HEK293 (cell line): ENCODE measurements at regions not wholly inside any gene's neighbourhood (a gene's known extent, or its start where the extent isn't known, plus 50 kb on each side); places are given as distances from the start of the nearest gene placed in this dataset.

Source experiments
- CTCF ChIA-PET: fragments of 350-600 bp; formaldehyde crosslinking; extraction: SDS; loops from one replicate; lab custom pipeline; 2021; ENCODE audit warnings: antibody characterized with exemption; lab: Yijun Ruan, JAX
- POLR2A ChIA-PET: fragments of 300-600 bp; formaldehyde crosslinking; extraction: SDS; loops from one replicate; lab custom pipeline; 2020; ENCODE audit warnings: antibody characterized with exemption, inconsistent platforms; lab: Yijun Ruan, JAX
- H3K27ac ChIP-seq: fragments of 200-500 bp; sonication (Bioruptor generic); 2 replicates; pipeline ENCODE4 v1.5.1; 2014; ENCODE audit warnings: low read depth, low read length, control low read depth, inconsistent platforms; ENCODE audit errors: extremely low read depth
- H3K36me3 ChIP-seq, 2 experiments: fragments of 200-500 bp in 1 of 2; sonication (Bioruptor generic) in 1 of 2; 1 replicate in 1 of 2; 2 replicates in 1 of 2; pipeline ENCODE4 v1.5.1; 2014 to 2017; ENCODE audit warnings: inconsistent platforms in 2 of 2, low read length in 2 of 2; ENCODE audit not compliant: control insufficient read depth in 2 of 2, insufficient read depth in 1 of 2
- H3K4me1 ChIP-seq: fragments of 200-500 bp; sonication (Bioruptor generic); 2 replicates; pipeline ENCODE4 v1.5.1; 2014; ENCODE audit warnings: mild to moderate bottlenecking, low read length, inconsistent platforms; ENCODE audit not compliant: control insufficient read depth, insufficient read depth
- H3K4me3 ChIP-seq: 2 replicates; pipeline ENCODE4 v1.5.1; 2011; ENCODE audit warnings: low read depth, mild to moderate bottlenecking, control low read depth, low read length, moderate library complexity
- H3K9me3 ChIP-seq: fragments of 200-500 bp; sonication (Bioruptor generic); 2 replicates; pipeline ENCODE4 v1.5.1; 2014; ENCODE audit warnings: low read depth, low read length, inconsistent platforms; ENCODE audit not compliant: control insufficient read depth, insufficient read depth
- AEBP2 ChIP-seq: fragments of 450-650 bp; formaldehyde crosslinking; IDR thresholded peaks from 2 replicates; pipeline ENCODE4 v1.5.1; 2016; ENCODE audit warnings: missing biosample characterization, missing genetic modification characterization, borderline replicate concordance
- FEZF1 ChIP-seq: fragments of 450-650 bp; formaldehyde crosslinking; IDR thresholded peaks from 2 replicates; pipeline ENCODE4 v1.5.1; 2016; ENCODE audit warnings: missing biosample characterization, missing genetic modification characterization
- GLI2 ChIP-seq: fragments of 450-650 bp; formaldehyde crosslinking; IDR thresholded peaks from 2 replicates; pipeline ENCODE4; 2017; ENCODE audit warnings: missing biosample characterization, missing genetic modification characterization, low read depth, borderline replicate concordance
- GLIS2 ChIP-seq: fragments of 450-650 bp; formaldehyde crosslinking; IDR thresholded peaks from 2 replicates; pipeline ENCODE4 v1.5.1; 2016; ENCODE audit warnings: missing biosample characterization, missing genetic modification characterization
- HOXA7 ChIP-seq: sonication (generic); formaldehyde crosslinking; IDR thresholded peaks from 2 replicates; pipeline ENCODE4 v1.8.1; 2022; ENCODE audit warnings: missing genetic modification reagents, borderline replicate concordance
- KLF10 ChIP-seq: fragments of 450-650 bp; IDR thresholded peaks from 2 replicates; pipeline ENCODE4 v1.5.1; 2018; ENCODE audit warnings: missing biosample characterization, mild to moderate bottlenecking, missing genetic modification characterization
- KLF7 ChIP-seq: fragments of 450-650 bp; formaldehyde crosslinking; IDR thresholded peaks from 2 replicates; pipeline ENCODE4 v1.5.1; 2016; ENCODE audit warnings: missing biosample characterization, missing genetic modification characterization, borderline replicate concordance
- KLF8 ChIP-seq: fragments of 450-650 bp; formaldehyde crosslinking; IDR thresholded peaks from 2 replicates; pipeline ENCODE4 v1.5.1; 2016; ENCODE audit warnings: missing biosample characterization, missing genetic modification characterization
- MZF1 ChIP-seq: fragments of 450-650 bp; formaldehyde crosslinking; IDR thresholded peaks from 2 replicates; pipeline ENCODE4 v1.5.1; 2017; ENCODE audit warnings: missing biosample characterization, missing genetic modification characterization, borderline replicate concordance
- OSR2 ChIP-seq: fragments of 450-650 bp; formaldehyde crosslinking; IDR thresholded peaks from 2 replicates; pipeline ENCODE4 v1.5.1; 2016; ENCODE audit warnings: missing biosample characterization, missing genetic modification characterization
- REPIN1 ChIP-seq: fragments of 450-650 bp; formaldehyde crosslinking; IDR thresholded peaks from 2 replicates; pipeline ENCODE4 v1.5.1; 2017; ENCODE audit warnings: missing biosample characterization, missing genetic modification characterization, low read depth
- SP3 ChIP-seq: fragments of 450-650 bp; formaldehyde crosslinking; IDR thresholded peaks from 2 replicates; pipeline ENCODE4 v1.5.1; 2016; ENCODE audit warnings: missing biosample characterization, missing genetic modification characterization
- SP7 ChIP-seq: fragments of 450-650 bp; formaldehyde crosslinking; IDR thresholded peaks from 2 replicates; pipeline ENCODE4 v1.5.1; 2016; ENCODE audit warnings: missing biosample characterization, missing genetic modification characterization
- YY1 ChIP-seq: fragments of 450-650 bp; formaldehyde crosslinking; IDR thresholded peaks from 2 replicates; pipeline ENCODE4 v1.5.1; 2018; ENCODE audit warnings: missing biosample characterization, missing genetic modification characterization
- ZEB2 ChIP-seq: fragments of 450-650 bp; formaldehyde crosslinking; IDR thresholded peaks from 2 replicates; pipeline ENCODE4 v1.5.1; 2016; ENCODE audit warnings: missing biosample characterization, missing genetic modification characterization
- ZNF121 ChIP-seq: fragments of 450-650 bp; formaldehyde crosslinking; IDR thresholded peaks from 2 replicates; pipeline ENCODE4 v1.5.1; 2016; ENCODE audit warnings: missing biosample characterization, missing genetic modification characterization
- ZNF155 ChIP-seq: fragments of 450-650 bp; formaldehyde crosslinking; IDR thresholded peaks from 2 replicates; pipeline ENCODE4 v1.5.1; 2016; ENCODE audit warnings: missing biosample characterization, missing genetic modification characterization
- ZNF16 ChIP-seq: fragments of 450-650 bp; formaldehyde crosslinking; IDR thresholded peaks from 2 replicates; pipeline ENCODE4 v1.5.1; 2016; ENCODE audit warnings: low read depth, missing biosample characterization, missing genetic modification characterization
- ZNF221 ChIP-seq: fragments of 450-650 bp; formaldehyde crosslinking; IDR thresholded peaks from 2 replicates; pipeline ENCODE4 v1.5.1; 2017; ENCODE audit warnings: missing biosample characterization, missing genetic modification characterization, borderline replicate concordance
- ZNF24 ChIP-seq: fragments of 450-650 bp; formaldehyde crosslinking; IDR thresholded peaks from 2 replicates; pipeline ENCODE4 v1.5.1; 2016; ENCODE audit warnings: missing biosample characterization, missing genetic modification characterization
- ZNF366 ChIP-seq: fragments of 450-650 bp; formaldehyde crosslinking; conservative IDR thresholded peaks from 2 replicates; pipeline ENCODE4 v1.5.1; 2016; ENCODE audit warnings: missing biosample characterization, missing genetic modification characterization
- ZNF37A ChIP-seq: fragments of 450-650 bp; IDR thresholded peaks from 2 replicates; pipeline ENCODE4 v1.5.1; 2018; ENCODE audit warnings: missing biosample characterization, missing genetic modification characterization
- ZNF426 ChIP-seq: fragments of 450-650 bp; formaldehyde crosslinking; IDR thresholded peaks from 2 replicates; pipeline ENCODE4 v1.5.1; 2017; ENCODE audit warnings: missing biosample characterization, missing genetic modification characterization, mild to moderate bottlenecking, inconsistent platforms, moderate library complexity
- ZNF501 ChIP-seq: fragments of 450-650 bp; formaldehyde crosslinking; IDR thresholded peaks from 2 replicates; pipeline ENCODE4 v1.5.1; 2016; ENCODE audit warnings: missing biosample characterization, missing genetic modification characterization
- ZNF510 ChIP-seq: fragments of 450-650 bp; formaldehyde crosslinking; IDR thresholded peaks from 2 replicates; pipeline ENCODE4 v1.5.1; 2018; ENCODE audit warnings: mild to moderate bottlenecking, missing genetic modification characterization, missing biosample characterization; ENCODE audit not compliant: insufficient replicate concordance
- ZNF585B ChIP-seq: fragments of 450-650 bp; formaldehyde crosslinking; IDR thresholded peaks from 2 replicates; pipeline ENCODE4 v1.5.1; 2016; ENCODE audit warnings: missing biosample characterization, missing genetic modification characterization
- ZNF626 ChIP-seq: fragments of 450-650 bp; sonication (Bioruptor Pico); formaldehyde crosslinking; IDR thresholded peaks from 2 replicates; pipeline ENCODE4 v1.5.1; 2018; ENCODE audit warnings: missing biosample characterization, missing genetic modification characterization, inconsistent platforms
- ZNF629 ChIP-seq: fragments of 450-650 bp; formaldehyde crosslinking; IDR thresholded peaks from 2 replicates; pipeline ENCODE4 v1.5.1; 2017; ENCODE audit warnings: missing biosample characterization, missing genetic modification characterization
- ZNF654 ChIP-seq: fragments of 450-650 bp; formaldehyde crosslinking; IDR thresholded peaks from 2 replicates; pipeline ENCODE4 v1.5.1; 2016; ENCODE audit warnings: low read depth, missing biosample characterization, missing genetic modification characterization
- ZNF692 ChIP-seq: fragments of 450-650 bp; formaldehyde crosslinking; IDR thresholded peaks from 2 replicates; pipeline ENCODE4 v1.5.1; 2016; ENCODE audit warnings: missing biosample characterization, missing genetic modification characterization
- ZNF843 ChIP-seq: fragments of 450-650 bp; formaldehyde crosslinking; IDR thresholded peaks from 2 replicates; pipeline ENCODE4 v1.5.1; 2016; ENCODE audit warnings: missing biosample characterization, missing genetic modification characterization
- ZXDB ChIP-seq: fragments of 450-650 bp; formaldehyde crosslinking; IDR thresholded peaks from 2 replicates; pipeline ENCODE4 v1.5.1; 2016; ENCODE audit warnings: missing biosample characterization, missing genetic modification characterization

GRCh38 chr10:33801705-33802104 is 467.2 kb upstream of the NRP1 start:
- Histone ChIP-seq H3K9me3 (no peaks in the 10 kb centered on the region), H3K4me1 (peaks cover 2% of the 10 kb centered on the region; the same call in 1 of the 2 replicates), H3K27ac (no peak overlapping the region), H3K4me3 (no peak overlapping the region), H3K36me3 (no peaks in the 10 kb centered on the region)
- ChIA-PET CTCF (interaction anchor here (1.3 kb wide), 1 partner anchor 609 kb away, joined by 3 read pairs; no protein-coding TSS in a partner anchor), POLR2A (no interaction called here)
- no peak for TF ChIP-seq ZNF843 (tag by site-specific recombination)
- peak; percentile 72 for TF ChIP-seq OSR2 (tag by site-specific recombination)
- no peak for TF ChIP-seq ZXDB
- peak; percentile 32; the same call in 1 of the 2 replicates for TF ChIP-seq ZNF629
- TF ChIP-seq ZNF426 (tag by site-specific recombination), result no peak
- no peak for TF ChIP-seq KLF10 (tag by site-specific recombination)
- TF ChIP-seq ZNF585B, result no peak
- TF ChIP-seq KLF8 (tag by site-specific recombination), result peak; percentile 28; the same call in 1 of the 2 replicates
- 0 out of 2 replicates have a peak, but pooled peaks have one; percentile 12 for TF ChIP-seq SP7 (tag by site-specific recombination)
- 0 out of 2 replicates have a peak, but pooled peaks have one; percentile 16 for TF ChIP-seq GLIS2
- 0 out of 2 replicates have a peak, but pooled peaks have one; percentile 19 for TF ChIP-seq ZEB2 (tag by site-specific recombination)
- no peak for TF ChIP-seq ZNF510
- TF ChIP-seq FEZF1 (tag by site-specific recombination), result no peak
- TF ChIP-seq ZNF692, result 0 out of 2 replicates have a peak, but pooled peaks have one; percentile 20
- 0 out of 2 replicates have a peak, but pooled peaks have one; percentile 30 for TF ChIP-seq ZNF24 (tag by site-specific recombination)

- Histone ChIP-seq H3K4me1 (peaks cover 2% of the 10 kb centered on the region; the same call in 1 of the 2 replicates), H3K36me3 (no peaks in the 10 kb centered on the region), H3K9me3 (no peaks in the 10 kb centered on the region), H3K4me3 (no peak overlapping the region), H3K27ac (no peak overlapping the region)
- ChIA-PET CTCF (interaction anchor here (1.3 kb wide), 1 partner anchor 608 kb away, joined by 3 read pairs; no protein-coding TSS in a partner anchor), POLR2A (no interaction called here)
- TF ChIP-seq ZNF654 (tag by site-specific recombination) (no peak), ZNF501 (no peak), ZNF121 (no peak), ZNF16 (no peak), AEBP2 (tag by site-specific recombination) (no peak), YY1 (tag by site-specific recombination) (no peak), KLF7 (tag by site-specific recombination) (no peak), HOXA7 (CRISPR knock-in tag) (no peak), ZNF692 (no peak), ZNF155 (tag by site-specific recombination) (no peak), ZNF366 (tag by site-specific recombination) (no peak), GLI2 (tag by site-specific recombination) (no peak), REPIN1 (tag by site-specific recombination) (no peak), KLF10 (tag by site-specific recombination) (no peak), ZNF37A (tag by site-specific recombination) (no peak), MZF1 (tag by site-specific recombination) (no peak), ZNF626 (tag by site-specific recombination) (no peak), SP3 (tag by site-specific recombination) (no peak), ZNF221 (no peak)
- TF ChIP-seq, all 188 proteins: peak for 0
Observed at GRCh38 chr10:33800986-33801385, 466.5 kb upstream of the NRP1 start.
